ENCODE measurements at regions not wholly inside any gene's neighbourhood (a gene's known extent, or its start where the extent isn't known, plus 50 kb on each side); places are given as distances from the start of the nearest gene placed in this dataset.

DNA sequence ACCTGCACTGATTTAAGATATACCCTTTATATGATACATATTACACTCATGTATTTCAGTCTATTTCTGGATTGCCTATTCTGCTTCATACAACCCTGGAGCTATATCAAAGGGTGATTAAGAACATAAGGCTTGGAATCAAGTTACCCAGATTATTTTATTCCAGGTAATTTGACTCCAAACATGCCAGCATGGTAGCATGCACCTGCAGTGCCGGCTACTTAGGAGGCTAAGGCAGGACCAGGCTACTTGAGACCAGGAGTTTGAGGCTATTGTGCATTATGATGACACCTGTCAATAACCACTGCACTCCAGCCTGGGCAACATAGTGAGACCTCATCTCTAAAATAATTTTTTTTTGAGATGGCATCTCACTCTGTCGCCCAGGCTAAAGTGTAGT lies 50.4 kb upstream of the NEO1 start:
- DNase-seq (ENCODE audit: low spot score in 2 of 2): no peak
- no peak for ATAC-seq (ENCODE audit: low read depth)
- Mint-ChIP-seq H3K9me3 (no peaks in the 10 kb centered on the region), H3K4me3 (no peak overlapping the region), H3K27me3 (peaks cover 17% of the 10 kb centered on the region), H3K27ac (no peak overlapping the region), H3K36me3 (no peaks in the 10 kb centered on the region), H3K4me1 (no peaks in the 10 kb centered on the region)

DNA sequence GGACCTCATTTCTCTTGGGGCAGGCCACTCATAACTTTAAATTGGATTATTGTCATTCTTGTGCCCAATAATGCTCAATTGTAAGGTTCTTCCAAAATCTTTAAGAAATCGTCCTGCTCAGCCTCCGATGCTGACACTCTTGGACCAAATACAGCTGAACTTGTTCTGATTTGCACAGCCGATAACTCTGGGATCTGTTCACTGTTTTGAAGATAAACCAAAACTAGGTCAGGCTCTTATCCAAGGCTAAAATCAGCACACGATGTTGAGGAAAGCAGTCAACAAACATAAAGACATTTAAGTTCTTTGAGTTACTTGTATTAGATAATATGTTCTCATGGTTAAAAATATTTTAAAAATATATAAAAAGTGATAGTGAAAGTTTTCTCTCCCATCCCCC lies 52.0 kb upstream of the NEO1 start:
- ATAC-seq (ENCODE audit: low read depth): no peak
- Mint-ChIP-seq H3K36me3 (no peaks in the 10 kb centered on the region), H3K4me3 (no peak overlapping the region), H3K4me1 (no peaks in the 10 kb centered on the region), H3K27me3 (peaks cover 16% of the 10 kb centered on the region), H3K27ac (no peak overlapping the region), H3K9me3 (no peaks in the 10 kb centered on the region)
- DNase-seq (ENCODE audit: low spot score in 2 of 2): no peak

DNA sequence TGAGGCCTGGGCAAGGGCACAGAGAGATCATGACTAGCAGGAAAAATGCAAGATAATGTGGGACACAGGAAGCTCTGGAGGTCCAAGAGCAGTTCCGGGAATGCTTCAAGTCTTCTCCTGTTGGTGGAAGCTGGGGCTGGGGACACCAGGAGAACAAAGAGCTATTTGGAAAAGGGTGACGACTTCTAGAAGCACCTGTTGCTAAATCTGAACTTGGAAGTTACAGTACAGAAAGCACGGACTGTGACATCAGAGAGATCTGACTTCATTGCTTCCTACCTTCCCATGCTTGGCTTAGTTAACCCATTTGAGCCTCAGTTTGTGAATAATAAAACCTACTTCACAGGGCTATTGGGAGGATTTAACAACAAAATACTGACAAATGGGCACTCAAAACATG lies 52.7 kb upstream of the NEO1 start:
- H3K27me3 Mint-ChIP-seq: peaks cover 11% of the 10 kb centered on the region
- no peaks in the 10 kb centered on the region for H3K36me3 Mint-ChIP-seq
- no peak for DNase-seq (ENCODE audit: low spot score in 2 of 2)
- H3K4me3 Mint-ChIP-seq: no peak overlapping the region
- no peaks in the 10 kb centered on the region for H3K4me1 Mint-ChIP-seq
- ATAC-seq (ENCODE audit: low read depth): no peak
- no peaks in the 10 kb centered on the region for H3K9me3 Mint-ChIP-seq
- H3K27ac Mint-ChIP-seq: no peak overlapping the region

DNA sequence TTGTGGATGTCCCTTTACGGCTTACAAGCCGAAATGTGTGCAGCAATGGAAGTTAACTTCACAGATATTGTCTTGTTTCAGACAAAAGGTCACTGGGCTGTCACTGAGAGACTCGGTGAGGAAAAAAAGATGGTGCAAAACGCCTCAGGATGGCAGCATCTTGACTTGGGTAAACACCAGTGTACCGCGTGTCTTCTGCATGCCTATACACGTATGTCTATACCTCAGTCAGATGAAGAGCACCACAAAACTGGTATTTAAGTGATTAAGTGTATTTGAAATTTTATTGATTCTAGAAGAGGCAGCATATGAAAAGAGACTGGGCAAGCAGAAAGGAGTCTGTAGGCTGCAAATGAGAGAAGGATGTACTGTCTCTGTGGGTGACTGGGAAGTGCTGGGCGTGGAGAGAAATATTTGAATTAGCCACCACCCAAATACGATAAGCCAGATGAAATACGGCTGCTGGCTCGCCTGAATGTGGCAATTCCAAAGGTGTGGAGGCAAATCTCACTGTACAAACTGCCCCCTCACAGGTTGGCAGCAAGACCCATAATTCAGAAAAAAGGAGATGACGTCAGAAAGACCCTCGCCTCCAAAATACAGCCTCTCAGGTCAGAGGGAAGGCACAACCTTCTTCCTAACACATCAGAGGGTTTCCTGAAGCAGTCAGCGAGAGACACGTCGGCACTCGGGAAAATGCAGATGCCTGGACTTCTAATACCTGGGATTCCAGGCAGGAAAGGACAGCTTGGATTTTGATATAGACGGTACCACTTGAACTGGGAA lies 53.4 kb upstream of the NEO1 start:
- Mint-ChIP-seq H3K4me3 (no peak overlapping the region), H3K36me3 (no peaks in the 10 kb centered on the region), H3K9me3 (no peaks in the 10 kb centered on the region), H3K27ac (no peak overlapping the region), H3K27me3 (peaks cover 11% of the 10 kb centered on the region), H3K4me1 (no peaks in the 10 kb centered on the region)
- DNase-seq (ENCODE audit: low spot score in 2 of 2) (no peak), ATAC-seq (ENCODE audit: low read depth) (no peak)

DNA sequence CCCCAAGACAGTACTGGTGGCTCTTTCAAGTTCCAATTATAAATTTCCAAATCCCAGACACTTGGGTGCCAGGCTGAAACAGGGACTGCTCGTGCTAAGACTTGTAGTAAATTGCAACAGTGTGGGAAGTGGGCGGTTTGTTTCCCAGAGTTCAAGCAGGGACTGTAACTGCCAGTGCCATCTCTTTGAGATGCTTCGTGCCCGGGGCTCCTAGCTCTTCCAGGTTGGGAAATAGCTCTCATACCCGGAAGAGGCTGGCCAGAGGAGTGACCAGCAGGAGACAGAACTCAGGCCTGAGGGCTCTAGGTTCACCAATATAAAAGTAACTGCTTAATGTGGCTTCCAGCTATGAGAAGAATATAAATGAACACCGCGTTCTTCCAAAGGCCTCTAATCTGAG lies 54.0 kb upstream of the NEO1 start:
- no peak overlapping the region for H3K4me3 Mint-ChIP-seq
- ATAC-seq (ENCODE audit: low read depth) (no peak), DNase-seq (ENCODE audit: low spot score in 2 of 2) (no peak)
- H3K9me3 Mint-ChIP-seq: no peaks in the 10 kb centered on the region
- H3K36me3 Mint-ChIP-seq: no peaks in the 10 kb centered on the region
- H3K4me1 Mint-ChIP-seq: no peaks in the 10 kb centered on the region
- H3K27me3 Mint-ChIP-seq: peaks cover 9% of the 10 kb centered on the region
- H3K27ac Mint-ChIP-seq: no peak overlapping the region

DNA sequence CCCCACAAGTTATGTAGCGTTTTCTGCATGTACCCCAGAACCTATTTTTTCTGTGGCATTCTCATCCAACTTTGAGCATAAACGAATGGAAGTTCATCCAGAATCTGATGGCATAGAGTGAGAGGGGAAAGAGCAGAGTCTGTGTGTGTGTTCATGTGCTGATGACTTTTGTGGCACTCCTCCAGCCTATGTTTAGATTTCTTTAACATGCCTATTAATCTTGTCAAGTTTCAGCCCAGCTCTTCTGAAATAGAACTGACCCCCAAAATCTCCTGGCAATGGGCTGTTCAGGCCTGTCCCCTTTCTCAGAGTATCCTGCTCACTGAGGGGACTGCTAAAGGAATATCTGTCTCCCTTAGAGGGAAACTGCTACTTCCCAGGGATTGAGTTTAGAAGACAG lies 56.4 kb upstream of the NEO1 start:
- no peak overlapping the region for H3K4me3 Mint-ChIP-seq
- ATAC-seq (ENCODE audit: low read depth) (no peak), DNase-seq (ENCODE audit: low spot score in 2 of 2) (no peak)
- H3K4me1 Mint-ChIP-seq: no peaks in the 10 kb centered on the region
- H3K27me3 Mint-ChIP-seq: peaks cover 9% of the 10 kb centered on the region
- no peak overlapping the region for H3K27ac Mint-ChIP-seq
- no peaks in the 10 kb centered on the region for H3K9me3 Mint-ChIP-seq
- H3K36me3 Mint-ChIP-seq: no peaks in the 10 kb centered on the region

DNA sequence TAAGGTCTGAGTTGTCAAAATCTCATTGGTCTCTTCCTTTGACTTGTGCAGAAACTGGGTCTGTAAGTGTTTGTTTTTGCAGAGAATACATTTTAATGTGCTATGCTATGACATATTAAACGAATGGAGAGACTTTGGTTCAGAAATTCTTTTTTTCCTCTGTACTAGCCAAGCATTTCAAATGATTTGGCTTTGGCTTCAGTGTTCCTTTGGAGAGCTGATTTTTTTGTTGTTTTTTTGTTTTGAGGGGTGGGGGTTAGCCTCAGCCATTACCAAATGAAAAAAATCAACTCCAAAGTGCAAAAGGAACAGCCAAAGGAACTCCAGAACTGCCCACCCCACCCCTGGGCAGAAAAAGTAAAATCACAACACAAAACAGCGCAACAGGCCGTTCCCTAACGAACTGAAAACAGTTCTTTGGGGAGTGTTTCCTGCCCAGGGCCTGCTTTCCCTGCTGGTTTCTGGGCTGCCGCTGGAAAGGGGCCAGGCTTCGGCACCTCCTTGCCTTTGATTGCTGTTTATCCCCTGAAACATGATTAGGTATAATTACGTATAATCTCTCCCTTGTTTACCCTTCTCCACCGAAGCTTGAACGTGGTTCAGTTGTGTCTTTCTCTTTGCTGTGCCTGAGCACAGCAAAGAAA lies 57.6 kb upstream of the NEO1 start:
- no peak overlapping the region for H3K27ac Mint-ChIP-seq
- peaks cover 9% of the 10 kb centered on the region for H3K27me3 Mint-ChIP-seq
- DNase-seq (ENCODE audit: low spot score in 2 of 2): no peak
- no peak overlapping the region for H3K4me3 Mint-ChIP-seq
- no peak for ATAC-seq (ENCODE audit: low read depth)
- no peaks in the 10 kb centered on the region for H3K4me1 Mint-ChIP-seq
- no peaks in the 10 kb centered on the region for H3K9me3 Mint-ChIP-seq
- no peaks in the 10 kb centered on the region for H3K36me3 Mint-ChIP-seq

DNA sequence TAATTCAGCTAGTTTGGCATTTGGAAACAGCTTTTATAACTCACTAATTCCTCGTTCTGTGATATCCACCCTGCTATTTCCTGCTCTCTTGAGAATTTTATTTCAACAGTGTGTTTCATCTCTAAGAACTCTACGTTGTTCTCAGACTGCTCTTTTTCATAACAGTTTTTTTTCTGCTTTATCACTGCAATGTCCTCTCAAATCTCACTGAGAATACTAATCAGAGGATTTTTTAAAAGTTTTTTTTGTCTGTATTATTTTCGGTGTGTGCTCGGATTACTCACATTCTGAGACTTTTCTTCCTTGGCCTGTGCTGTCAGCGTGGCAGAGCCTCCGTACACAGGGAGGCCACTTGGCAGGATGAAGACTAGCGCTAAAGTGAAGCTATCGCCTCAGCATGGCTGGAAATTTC lies 59.4 kb upstream of the NEO1 start:
- Mint-ChIP-seq H3K27me3 (peaks cover 4% of the 10 kb centered on the region), H3K4me1 (no peaks in the 10 kb centered on the region), H3K4me3 (no peak overlapping the region), H3K27ac (no peak overlapping the region), H3K9me3 (no peaks in the 10 kb centered on the region), H3K36me3 (no peaks in the 10 kb centered on the region)
- ATAC-seq (ENCODE audit: low read depth) (no peak), DNase-seq (ENCODE audit: low spot score in 2 of 2) (no peak)

DNA sequence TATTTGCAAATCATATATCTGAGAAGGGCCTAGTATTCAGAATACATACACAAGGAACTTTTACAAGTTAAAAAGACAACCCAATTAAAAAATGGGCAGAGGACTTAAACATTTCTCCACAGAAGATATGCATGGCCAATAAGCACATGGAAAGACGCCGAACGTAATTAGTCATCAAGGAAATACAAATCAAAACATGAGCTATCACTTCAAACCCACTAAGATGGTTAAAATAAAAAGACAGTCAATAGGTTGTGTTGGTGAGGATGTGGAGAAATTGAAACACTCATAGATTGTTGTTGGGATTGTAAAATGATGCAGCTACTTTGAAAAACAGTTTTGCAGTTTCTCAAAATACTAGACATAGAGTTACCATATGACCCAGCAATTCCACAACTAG lies 61.2 kb upstream of the NEO1 start:
- ATAC-seq (ENCODE audit: low read depth) (no peak), DNase-seq (ENCODE audit: low spot score in 2 of 2) (no peak)
- Mint-ChIP-seq H3K4me3 (no peak overlapping the region), H3K27me3 (peaks cover 6% of the 10 kb centered on the region), H3K27ac (no peak overlapping the region), H3K4me1 (no peaks in the 10 kb centered on the region), H3K9me3 (no peaks in the 10 kb centered on the region), H3K36me3 (no peaks in the 10 kb centered on the region)

DNA sequence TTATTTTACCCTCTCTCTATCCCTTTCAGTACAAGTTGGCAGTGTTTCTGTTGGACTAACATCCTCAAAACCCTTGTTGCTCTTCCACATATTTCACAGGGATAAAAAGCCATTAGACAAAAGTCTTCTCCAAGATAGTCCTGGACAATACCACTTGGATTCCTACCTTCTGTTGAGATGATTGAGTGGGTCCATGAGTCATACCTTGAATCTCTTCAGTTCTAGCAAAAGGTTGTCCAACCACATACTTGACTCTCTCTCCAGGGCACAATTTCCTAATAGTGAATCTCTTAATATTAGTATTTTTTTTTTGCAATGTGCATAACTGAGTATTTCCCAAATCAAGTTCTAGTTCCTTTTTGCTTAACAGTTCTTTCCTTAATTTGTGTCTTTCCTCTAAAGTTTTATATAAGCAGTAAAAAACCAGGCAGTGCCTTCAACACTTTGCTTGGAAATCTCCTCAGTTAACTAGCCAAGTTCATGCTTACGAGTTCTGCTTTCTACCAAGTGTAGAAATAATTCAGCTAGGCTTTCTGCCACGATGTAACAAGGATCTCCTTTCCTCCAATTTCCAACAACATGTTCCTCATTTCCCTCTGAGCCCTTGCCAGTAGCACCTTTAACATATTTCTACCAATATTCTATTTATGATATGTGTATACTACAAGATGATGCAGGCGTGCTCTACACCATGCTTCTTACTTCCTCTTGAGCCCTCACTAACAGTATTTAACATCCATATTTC lies 68.3 kb upstream of the NEO1 start:
- no peak overlapping the region for H3K4me3 Mint-ChIP-seq
- no peaks in the 10 kb centered on the region for H3K4me1 Mint-ChIP-seq
- peaks cover 9% of the 10 kb centered on the region for H3K27me3 Mint-ChIP-seq
- DNase-seq (ENCODE audit: low spot score in 2 of 2): no peak
- H3K36me3 Mint-ChIP-seq: no peaks in the 10 kb centered on the region
- no peaks in the 10 kb centered on the region for H3K9me3 Mint-ChIP-seq
- ATAC-seq (ENCODE audit: low read depth): no peak
- H3K27ac Mint-ChIP-seq: no peak overlapping the region

DNA sequence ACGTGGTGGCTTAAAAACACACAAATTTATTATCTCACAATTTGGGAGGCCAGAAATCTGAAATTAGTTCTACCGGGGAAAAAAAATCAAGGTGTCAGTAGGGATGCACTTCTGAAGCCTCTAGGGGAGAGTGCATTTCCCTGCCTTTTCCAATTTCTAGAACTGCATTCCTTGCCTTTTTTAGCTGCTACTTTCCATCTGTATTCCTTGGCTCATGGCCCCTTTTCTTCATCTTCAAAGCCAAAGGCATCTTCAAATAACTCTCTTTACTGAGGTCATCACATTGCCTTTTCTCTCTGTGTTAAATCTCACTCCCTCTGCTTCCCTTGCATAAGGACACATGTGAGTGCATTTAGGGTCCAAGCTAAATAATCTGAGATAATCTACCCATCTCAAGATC lies 69.5 kb upstream of the NEO1 start:
- H3K27me3 Mint-ChIP-seq: peaks cover 12% of the 10 kb centered on the region
- no peak for ATAC-seq (ENCODE audit: low read depth)

DNA sequence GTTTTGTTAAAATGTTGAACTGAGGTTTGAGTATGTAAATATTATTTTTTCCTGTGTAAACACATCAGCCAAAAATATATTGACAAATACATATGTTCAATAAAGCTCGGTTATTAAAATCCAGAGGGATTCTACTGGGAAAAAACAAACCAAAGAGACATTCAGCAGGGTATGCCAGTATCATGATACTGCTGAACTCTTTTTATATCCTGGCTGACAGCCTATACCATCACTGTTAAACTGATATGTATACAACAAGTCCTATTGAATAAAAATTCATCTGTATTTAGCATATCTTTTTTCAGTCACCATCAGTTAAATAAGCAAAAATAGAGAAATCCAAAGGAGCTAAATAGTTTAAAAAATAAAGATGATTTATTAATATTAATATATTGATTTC lies 71.6 kb upstream of the NEO1 start:
- Mint-ChIP-seq H3K36me3 (no peaks in the 10 kb centered on the region), H3K4me3 (no peak overlapping the region), H3K27ac (no peak overlapping the region), H3K27me3 (peaks cover 13% of the 10 kb centered on the region), H3K4me1 (no peaks in the 10 kb centered on the region), H3K9me3 (no peaks in the 10 kb centered on the region)
- ATAC-seq (ENCODE audit: low read depth): no peak
- DNase-seq (ENCODE audit: low spot score in 2 of 2): no peak

More for the DNA sequence above, 69.5 kb upstream of the NEO1 start:
- Mint-ChIP-seq H3K4me3 (no peak overlapping the region), H3K4me1 (no peaks in the 10 kb centered on the region), H3K9me3 (no peaks in the 10 kb centered on the region), H3K36me3 (no peaks in the 10 kb centered on the region), H3K27ac (no peak overlapping the region)
- DNase-seq (ENCODE audit: low spot score in 2 of 2): no peak

DNA sequence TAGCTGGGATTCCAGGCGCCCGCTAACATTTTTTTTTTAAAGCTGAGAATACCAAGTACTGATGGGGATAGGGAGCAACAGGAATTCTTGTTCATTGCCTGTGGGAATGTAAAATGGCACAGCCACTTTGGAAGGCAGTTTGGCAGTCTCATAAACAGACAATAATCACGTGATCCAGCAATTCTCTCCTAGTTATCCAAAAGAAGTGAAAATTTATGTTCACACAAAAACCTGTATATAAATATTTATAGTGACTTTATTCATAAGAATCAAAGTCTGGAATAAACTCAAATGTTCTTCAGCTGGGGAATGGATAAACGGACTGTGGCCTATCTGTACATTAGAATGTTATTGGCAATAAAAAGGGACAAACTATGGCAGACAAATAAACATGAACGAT lies 72.5 kb upstream of the NEO1 start:
- no peaks in the 10 kb centered on the region for H3K4me1 Mint-ChIP-seq
- peaks cover 19% of the 10 kb centered on the region for H3K27me3 Mint-ChIP-seq
- no peak for ATAC-seq (ENCODE audit: low read depth)
- no peak for DNase-seq (ENCODE audit: low spot score in 2 of 2)
- no peak overlapping the region for H3K4me3 Mint-ChIP-seq
- no peaks in the 10 kb centered on the region for H3K9me3 Mint-ChIP-seq
- no peak overlapping the region for H3K27ac Mint-ChIP-seq
- H3K36me3 Mint-ChIP-seq: no peaks in the 10 kb centered on the region

DNA sequence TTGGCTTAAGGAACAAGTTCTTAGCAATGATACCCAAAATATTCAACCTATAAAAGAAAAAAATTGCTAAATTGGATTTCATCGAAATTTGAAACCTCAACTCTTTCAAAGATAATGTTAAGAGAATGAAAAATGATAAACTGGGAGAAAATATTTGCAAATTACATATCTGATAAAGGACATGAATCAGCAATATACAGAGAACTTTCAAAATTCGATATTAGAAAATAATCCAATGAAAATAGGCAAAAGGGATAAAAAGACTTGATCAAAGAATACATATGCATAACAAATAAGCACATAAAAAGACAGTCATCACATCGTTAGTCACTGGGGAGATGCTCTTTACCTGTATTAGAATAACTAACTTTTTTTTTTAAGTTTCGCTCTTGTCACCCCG lies 73.0 kb upstream of the NEO1 start:
- DNase-seq (ENCODE audit: low spot score in 2 of 2) (no peak), ATAC-seq (ENCODE audit: low read depth) (no peak)
- Mint-ChIP-seq H3K9me3 (no peaks in the 10 kb centered on the region), H3K27me3 (peaks cover 19% of the 10 kb centered on the region), H3K4me3 (no peak overlapping the region), H3K27ac (no peak overlapping the region), H3K4me1 (no peaks in the 10 kb centered on the region), H3K36me3 (no peaks in the 10 kb centered on the region)

Measured in memory B cell (primary cell).